ENCODE measurements at regions not wholly inside any gene's neighbourhood (a gene's known extent, or its start where the extent isn't known, plus 50 kb on each side); places are given as distances from the start of the nearest gene placed in this dataset.

- TF ChIP-seq ZNF274 (IDR thresholded peaks at IDR 0.05; ENCODE audit: low read depth, low read length) (no peak), SUZ12 (IDR thresholded peaks at IDR 0.05; ENCODE audit: extremely low read depth, insufficient read depth, insufficient read length) (no peak), YY1 (IDR thresholded peaks at IDR 0.05; ENCODE audit: insufficient read depth, insufficient read length) (no peak)
- Histone ChIP-seq H3K27me3 (ENCODE audit: insufficient read depth, insufficient read length) (no peaks in the 10 kb centered on the region), H3K36me3 (ENCODE audit: insufficient read depth, insufficient read length, low read length) (no peaks in the 10 kb centered on the region), H3K4me1 (ENCODE audit: insufficient read depth, insufficient read length) (no peaks in the 10 kb centered on the region), H3K9ac (ENCODE audit: insufficient read length, low read depth) (no peak overlapping the region), H3K4me3 (ENCODE audit: insufficient read length, low read depth) (no peak overlapping the region), H3K9me3 (ENCODE audit: insufficient read depth, low read length) (no peaks in the 10 kb centered on the region)
- no peak for DNase-seq (ENCODE audit: low read depth, low spot score)
Observed at GRCh38 chr6:114718716-114719270, 376.0 kb upstream of the HS3ST5 start.

GRCh38 chr6:114718186-114718585, 375.4 kb upstream of the HS3ST5 start:
- Histone ChIP-seq H3K4me1 (ENCODE audit: insufficient read depth, insufficient read length) (no peaks in the 10 kb centered on the region), H3K27me3 (ENCODE audit: insufficient read depth, insufficient read length) (no peaks in the 10 kb centered on the region), H3K4me3 (ENCODE audit: insufficient read length, low read depth) (no peak overlapping the region), H3K36me3 (ENCODE audit: insufficient read depth, insufficient read length, low read length) (no peaks in the 10 kb centered on the region), H3K9ac (ENCODE audit: insufficient read length, low read depth) (no peak overlapping the region), H3K9me3 (ENCODE audit: insufficient read depth, low read length) (no peaks in the 10 kb centered on the region)
- no peak for TF ChIP-seq YY1 (IDR thresholded peaks at IDR 0.05; ENCODE audit: insufficient read depth, insufficient read length)
- TF ChIP-seq ZNF274 (IDR thresholded peaks at IDR 0.05; ENCODE audit: low read depth, low read length): no peak
- no peak for TF ChIP-seq SUZ12 (IDR thresholded peaks at IDR 0.05; ENCODE audit: extremely low read depth, insufficient read depth, insufficient read length)
- DNase-seq (ENCODE audit: low read depth, low spot score): no peak

GRCh38 chr6:114714836-114715507, 372.1 kb upstream of the HS3ST5 start:
- Histone ChIP-seq H3K9me3 (ENCODE audit: insufficient read depth, low read length) (no peaks in the 10 kb centered on the region), H3K4me3 (ENCODE audit: insufficient read length, low read depth) (no peak overlapping the region), H3K4me1 (ENCODE audit: insufficient read depth, insufficient read length) (no peaks in the 10 kb centered on the region), H3K27me3 (ENCODE audit: insufficient read depth, insufficient read length) (no peaks in the 10 kb centered on the region), H3K36me3 (ENCODE audit: insufficient read depth, insufficient read length, low read length) (no peaks in the 10 kb centered on the region), H3K9ac (ENCODE audit: insufficient read length, low read depth) (no peak overlapping the region)
- DNase-seq (ENCODE audit: low read depth, low spot score): no peak
- TF ChIP-seq YY1 (IDR thresholded peaks at IDR 0.05; ENCODE audit: insufficient read depth, insufficient read length): no peak
- TF ChIP-seq ZNF274 (IDR thresholded peaks at IDR 0.05; ENCODE audit: low read depth, low read length): no peak
- TF ChIP-seq SUZ12 (IDR thresholded peaks at IDR 0.05; ENCODE audit: extremely low read depth, insufficient read depth, insufficient read length): no peak

GRCh38 chr6:114713690-114714089, 370.9 kb upstream of the HS3ST5 start:
- H3K9ac ChIP-seq (ENCODE audit: insufficient read length, low read depth): no peak overlapping the region
- no peaks in the 10 kb centered on the region for H3K9me3 ChIP-seq (ENCODE audit: insufficient read depth, low read length)
- TF ChIP-seq ZNF274 (IDR thresholded peaks at IDR 0.05; ENCODE audit: low read depth, low read length): no peak
- no peak for TF ChIP-seq SUZ12 (IDR thresholded peaks at IDR 0.05; ENCODE audit: extremely low read depth, insufficient read depth, insufficient read length)
- no peak for TF ChIP-seq YY1 (IDR thresholded peaks at IDR 0.05; ENCODE audit: insufficient read depth, insufficient read length)
- H3K27me3 ChIP-seq (ENCODE audit: insufficient read depth, insufficient read length): no peaks in the 10 kb centered on the region
- no peaks in the 10 kb centered on the region for H3K4me1 ChIP-seq (ENCODE audit: insufficient read depth, insufficient read length)
- H3K36me3 ChIP-seq (ENCODE audit: insufficient read depth, insufficient read length, low read length): no peaks in the 10 kb centered on the region
- no peak for DNase-seq (ENCODE audit: low read depth, low spot score)
- no peak overlapping the region for H3K4me3 ChIP-seq (ENCODE audit: insufficient read length, low read depth)

GRCh38 chr6:114712129-114712662, 369.4 kb upstream of the HS3ST5 start:
- Histone ChIP-seq H3K36me3 (ENCODE audit: insufficient read depth, insufficient read length, low read length) (no peaks in the 10 kb centered on the region), H3K4me3 (ENCODE audit: insufficient read length, low read depth) (no peak overlapping the region), H3K9me3 (ENCODE audit: insufficient read depth, low read length) (no peaks in the 10 kb centered on the region), H3K9ac (ENCODE audit: insufficient read length, low read depth) (no peak overlapping the region), H3K4me1 (ENCODE audit: insufficient read depth, insufficient read length) (no peaks in the 10 kb centered on the region), H3K27me3 (ENCODE audit: insufficient read depth, insufficient read length) (no peaks in the 10 kb centered on the region)
- TF ChIP-seq YY1 (IDR thresholded peaks at IDR 0.05; ENCODE audit: insufficient read depth, insufficient read length) (no peak), ZNF274 (IDR thresholded peaks at IDR 0.05; ENCODE audit: low read depth, low read length) (no peak), SUZ12 (IDR thresholded peaks at IDR 0.05; ENCODE audit: extremely low read depth, insufficient read depth, insufficient read length) (no peak)
- DNase-seq (ENCODE audit: low read depth, low spot score): no peak

GRCh38 chr6:114707081-114707620, 364.3 kb upstream of the HS3ST5 start:
- no peaks in the 10 kb centered on the region for H3K36me3 ChIP-seq (ENCODE audit: insufficient read depth, insufficient read length, low read length)
- no peak for TF ChIP-seq ZNF274 (IDR thresholded peaks at IDR 0.05; ENCODE audit: low read depth, low read length)
- H3K27me3 ChIP-seq (ENCODE audit: insufficient read depth, insufficient read length): no peaks in the 10 kb centered on the region
- H3K4me1 ChIP-seq (ENCODE audit: insufficient read depth, insufficient read length): no peaks in the 10 kb centered on the region
- no peak overlapping the region for H3K4me3 ChIP-seq (ENCODE audit: insufficient read length, low read depth)
- no peaks in the 10 kb centered on the region for H3K9me3 ChIP-seq (ENCODE audit: insufficient read depth, low read length)
- DNase-seq (ENCODE audit: low read depth, low spot score): no peak
- H3K9ac ChIP-seq (ENCODE audit: insufficient read length, low read depth): no peak overlapping the region

- H3K4me3 ChIP-seq (ENCODE audit: insufficient read length, low read depth): no peak overlapping the region
- H3K27me3 ChIP-seq (ENCODE audit: insufficient read depth, insufficient read length): no peaks in the 10 kb centered on the region
- DNase-seq (ENCODE audit: low read depth, low spot score): no peak
- H3K36me3 ChIP-seq (ENCODE audit: insufficient read depth, insufficient read length, low read length): no peaks in the 10 kb centered on the region
- no peak overlapping the region for H3K9ac ChIP-seq (ENCODE audit: insufficient read length, low read depth)
- no peaks in the 10 kb centered on the region for H3K9me3 ChIP-seq (ENCODE audit: insufficient read depth, low read length)
- H3K4me1 ChIP-seq (ENCODE audit: insufficient read depth, insufficient read length): no peaks in the 10 kb centered on the region
- no peak for TF ChIP-seq SUZ12 (IDR thresholded peaks at IDR 0.05; ENCODE audit: extremely low read depth, insufficient read depth, insufficient read length)
- TF ChIP-seq YY1 (IDR thresholded peaks at IDR 0.05; ENCODE audit: insufficient read depth, insufficient read length): no peak
- TF ChIP-seq ZNF274 (IDR thresholded peaks at IDR 0.05; ENCODE audit: low read depth, low read length): no peak
Observed at GRCh38 chr6:114690625-114691024, 347.8 kb upstream of the HS3ST5 start.
